ENCODE measurements at regions not wholly inside any gene's neighbourhood (a gene's known extent, or its start where the extent isn't known, plus 50 kb on each side); places are given as distances from the start of the nearest gene placed in this dataset.
"Not testable (repeated sequence)": the region's sequence is repeated elsewhere in the genome, so short reads cannot be mapped to it uniquely, and the experiment has no call there.

DNA sequence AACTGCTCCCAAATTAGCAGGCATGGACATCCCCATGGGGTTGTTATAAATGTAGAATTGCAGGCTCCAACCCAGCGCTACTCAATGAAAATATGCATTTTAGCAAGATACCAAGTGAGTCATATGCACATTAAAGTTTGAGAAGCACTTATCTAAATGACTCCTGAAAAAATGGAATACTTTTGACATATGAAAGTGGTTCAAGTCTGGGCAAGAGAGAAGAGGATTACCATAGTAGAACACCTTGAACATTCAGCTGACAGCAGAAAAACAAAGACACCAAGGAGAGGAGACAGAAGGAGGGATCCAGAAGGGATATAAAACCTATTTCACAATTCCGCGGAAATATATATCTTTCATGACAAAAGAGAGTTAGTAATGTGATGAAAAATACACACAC is 63.2 kb upstream of the CT83 start:
- Mint-ChIP-seq H3K36me3 (no peaks in the 10 kb centered on the region), H3K27ac (no peak overlapping the region), H3K4me3 (no peak overlapping the region), H3K27me3 (ENCODE audit: low read depth) (no peaks in the 10 kb centered on the region), H3K9me3 (no peaks in the 10 kb centered on the region), H3K4me1 (no peaks in the 10 kb centered on the region)
- POLR2A ChIA-PET: no interaction called here
- ATAC-seq (no peak), DNase-seq (ENCODE audit: low spot score) (no peak)
- CTCF ChIA-PET: no interaction called here
- no peak for TF ChIP-seq ZNF121 (CRISPR knock-in tag; IDR thresholded peaks at IDR 0.05)
- TF ChIP-seq, protein P1, sequence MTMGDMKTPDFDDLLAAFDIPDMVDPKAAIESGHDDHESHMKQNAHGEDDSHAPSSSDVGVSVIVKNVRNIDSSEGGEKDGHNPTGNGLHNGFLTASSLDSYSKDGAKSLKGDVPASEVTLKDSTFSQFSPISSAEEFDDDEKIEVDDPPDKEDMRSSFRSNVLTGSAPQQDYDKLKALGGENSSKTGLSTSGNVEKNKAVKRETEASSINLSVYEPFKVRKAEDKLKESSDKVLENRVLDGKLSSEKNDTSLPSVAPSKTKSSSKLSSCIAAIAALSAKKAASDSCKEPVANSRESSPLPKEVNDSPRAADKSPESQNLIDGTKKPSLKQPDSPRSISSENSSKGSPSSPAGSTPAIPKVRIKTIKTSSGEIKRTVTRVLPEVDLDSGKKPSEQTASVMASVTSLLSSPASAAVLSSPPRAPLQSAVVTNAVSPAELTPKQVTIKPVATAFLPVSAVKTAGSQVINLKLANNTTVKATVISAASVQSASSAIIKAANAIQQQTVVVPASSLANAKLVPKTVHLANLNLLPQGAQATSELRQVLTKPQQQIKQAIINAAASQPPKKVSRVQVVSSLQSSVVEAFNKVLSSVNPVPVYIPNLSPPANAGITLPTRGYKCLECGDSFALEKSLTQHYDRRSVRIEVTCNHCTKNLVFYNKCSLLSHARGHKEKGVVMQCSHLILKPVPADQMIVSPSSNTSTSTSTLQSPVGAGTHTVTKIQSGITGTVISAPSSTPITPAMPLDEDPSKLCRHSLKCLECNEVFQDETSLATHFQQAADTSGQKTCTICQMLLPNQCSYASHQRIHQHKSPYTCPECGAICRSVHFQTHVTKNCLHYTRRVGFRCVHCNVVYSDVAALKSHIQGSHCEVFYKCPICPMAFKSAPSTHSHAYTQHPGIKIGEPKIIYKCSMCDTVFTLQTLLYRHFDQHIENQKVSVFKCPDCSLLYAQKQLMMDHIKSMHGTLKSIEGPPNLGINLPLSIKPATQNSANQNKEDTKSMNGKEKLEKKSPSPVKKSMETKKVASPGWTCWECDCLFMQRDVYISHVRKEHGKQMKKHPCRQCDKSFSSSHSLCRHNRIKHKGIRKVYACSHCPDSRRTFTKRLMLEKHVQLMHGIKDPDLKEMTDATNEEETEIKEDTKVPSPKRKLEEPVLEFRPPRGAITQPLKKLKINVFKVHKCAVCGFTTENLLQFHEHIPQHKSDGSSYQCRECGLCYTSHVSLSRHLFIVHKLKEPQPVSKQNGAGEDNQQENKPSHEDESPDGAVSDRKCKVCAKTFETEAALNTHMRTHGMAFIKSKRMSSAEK (CRISPR knock-in tag; IDR thresholded peaks at IDR 0.05; ENCODE audit: borderline replicate concordance): no peak
- no peak for TF ChIP-seq ZNF396 (CRISPR knock-in tag; IDR thresholded peaks at IDR 0.05; ENCODE audit: borderline replicate concordance)
- TF ChIP-seq, protein P2, sequence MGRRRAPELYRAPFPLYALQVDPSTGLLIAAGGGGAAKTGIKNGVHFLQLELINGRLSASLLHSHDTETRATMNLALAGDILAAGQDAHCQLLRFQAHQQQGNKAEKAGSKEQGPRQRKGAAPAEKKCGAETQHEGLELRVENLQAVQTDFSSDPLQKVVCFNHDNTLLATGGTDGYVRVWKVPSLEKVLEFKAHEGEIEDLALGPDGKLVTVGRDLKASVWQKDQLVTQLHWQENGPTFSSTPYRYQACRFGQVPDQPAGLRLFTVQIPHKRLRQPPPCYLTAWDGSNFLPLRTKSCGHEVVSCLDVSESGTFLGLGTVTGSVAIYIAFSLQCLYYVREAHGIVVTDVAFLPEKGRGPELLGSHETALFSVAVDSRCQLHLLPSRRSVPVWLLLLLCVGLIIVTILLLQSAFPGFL (CRISPR knock-in tag; IDR thresholded peaks at IDR 0.05; ENCODE audit: borderline replicate concordance): no peak
- TF ChIP-seq CREM (CRISPR knock-in tag; IDR thresholded peaks at IDR 0.05): no peak
- no peak for TF ChIP-seq ZNF423 (CRISPR knock-in tag; IDR thresholded peaks at IDR 0.05)
- TF ChIP-seq, protein P3, sequence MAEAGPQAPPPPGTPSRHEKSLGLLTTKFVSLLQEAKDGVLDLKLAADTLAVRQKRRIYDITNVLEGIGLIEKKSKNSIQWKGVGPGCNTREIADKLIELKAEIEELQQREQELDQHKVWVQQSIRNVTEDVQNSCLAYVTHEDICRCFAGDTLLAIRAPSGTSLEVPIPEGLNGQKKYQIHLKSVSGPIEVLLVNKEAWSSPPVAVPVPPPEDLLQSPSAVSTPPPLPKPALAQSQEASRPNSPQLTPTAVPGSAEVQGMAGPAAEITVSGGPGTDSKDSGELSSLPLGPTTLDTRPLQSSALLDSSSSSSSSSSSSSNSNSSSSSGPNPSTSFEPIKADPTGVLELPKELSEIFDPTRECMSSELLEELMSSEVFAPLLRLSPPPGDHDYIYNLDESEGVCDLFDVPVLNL (CRISPR knock-in tag; IDR thresholded peaks at IDR 0.05; ENCODE audit: borderline replicate concordance, low read depth): no peak
- no peak for TF ChIP-seq TCF7 (CRISPR knock-in tag; IDR thresholded peaks at IDR 0.05; ENCODE audit: low read depth)
- TF ChIP-seq, protein P4, sequence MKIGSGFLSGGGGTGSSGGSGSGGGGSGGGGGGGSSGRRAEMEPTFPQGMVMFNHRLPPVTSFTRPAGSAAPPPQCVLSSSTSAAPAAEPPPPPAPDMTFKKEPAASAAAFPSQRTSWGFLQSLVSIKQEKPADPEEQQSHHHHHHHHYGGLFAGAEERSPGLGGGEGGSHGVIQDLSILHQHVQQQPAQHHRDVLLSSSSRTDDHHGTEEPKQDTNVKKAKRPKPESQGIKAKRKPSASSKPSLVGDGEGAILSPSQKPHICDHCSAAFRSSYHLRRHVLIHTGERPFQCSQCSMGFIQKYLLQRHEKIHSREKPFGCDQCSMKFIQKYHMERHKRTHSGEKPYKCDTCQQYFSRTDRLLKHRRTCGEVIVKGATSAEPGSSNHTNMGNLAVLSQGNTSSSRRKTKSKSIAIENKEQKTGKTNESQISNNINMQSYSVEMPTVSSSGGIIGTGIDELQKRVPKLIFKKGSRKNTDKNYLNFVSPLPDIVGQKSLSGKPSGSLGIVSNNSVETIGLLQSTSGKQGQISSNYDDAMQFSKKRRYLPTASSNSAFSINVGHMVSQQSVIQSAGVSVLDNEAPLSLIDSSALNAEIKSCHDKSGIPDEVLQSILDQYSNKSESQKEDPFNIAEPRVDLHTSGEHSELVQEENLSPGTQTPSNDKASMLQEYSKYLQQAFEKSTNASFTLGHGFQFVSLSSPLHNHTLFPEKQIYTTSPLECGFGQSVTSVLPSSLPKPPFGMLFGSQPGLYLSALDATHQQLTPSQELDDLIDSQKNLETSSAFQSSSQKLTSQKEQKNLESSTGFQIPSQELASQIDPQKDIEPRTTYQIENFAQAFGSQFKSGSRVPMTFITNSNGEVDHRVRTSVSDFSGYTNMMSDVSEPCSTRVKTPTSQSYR (CRISPR knock-in tag; IDR thresholded peaks at IDR 0.05): no peak
- TF ChIP-seq NR1H2 (CRISPR knock-in tag; IDR thresholded peaks at IDR 0.05): no peak
- TF ChIP-seq MXD4 (CRISPR knock-in tag; IDR thresholded peaks at IDR 0.05; ENCODE audit: borderline replicate concordance): no peak
- TF ChIP-seq SMAD3 (CRISPR knock-in tag; IDR thresholded peaks at IDR 0.05; ENCODE audit: borderline replicate concordance): no peak
- TF ChIP-seq GABPB1 (CRISPR knock-in tag; IDR thresholded peaks at IDR 0.05): no peak
- TF ChIP-seq, protein P5, sequence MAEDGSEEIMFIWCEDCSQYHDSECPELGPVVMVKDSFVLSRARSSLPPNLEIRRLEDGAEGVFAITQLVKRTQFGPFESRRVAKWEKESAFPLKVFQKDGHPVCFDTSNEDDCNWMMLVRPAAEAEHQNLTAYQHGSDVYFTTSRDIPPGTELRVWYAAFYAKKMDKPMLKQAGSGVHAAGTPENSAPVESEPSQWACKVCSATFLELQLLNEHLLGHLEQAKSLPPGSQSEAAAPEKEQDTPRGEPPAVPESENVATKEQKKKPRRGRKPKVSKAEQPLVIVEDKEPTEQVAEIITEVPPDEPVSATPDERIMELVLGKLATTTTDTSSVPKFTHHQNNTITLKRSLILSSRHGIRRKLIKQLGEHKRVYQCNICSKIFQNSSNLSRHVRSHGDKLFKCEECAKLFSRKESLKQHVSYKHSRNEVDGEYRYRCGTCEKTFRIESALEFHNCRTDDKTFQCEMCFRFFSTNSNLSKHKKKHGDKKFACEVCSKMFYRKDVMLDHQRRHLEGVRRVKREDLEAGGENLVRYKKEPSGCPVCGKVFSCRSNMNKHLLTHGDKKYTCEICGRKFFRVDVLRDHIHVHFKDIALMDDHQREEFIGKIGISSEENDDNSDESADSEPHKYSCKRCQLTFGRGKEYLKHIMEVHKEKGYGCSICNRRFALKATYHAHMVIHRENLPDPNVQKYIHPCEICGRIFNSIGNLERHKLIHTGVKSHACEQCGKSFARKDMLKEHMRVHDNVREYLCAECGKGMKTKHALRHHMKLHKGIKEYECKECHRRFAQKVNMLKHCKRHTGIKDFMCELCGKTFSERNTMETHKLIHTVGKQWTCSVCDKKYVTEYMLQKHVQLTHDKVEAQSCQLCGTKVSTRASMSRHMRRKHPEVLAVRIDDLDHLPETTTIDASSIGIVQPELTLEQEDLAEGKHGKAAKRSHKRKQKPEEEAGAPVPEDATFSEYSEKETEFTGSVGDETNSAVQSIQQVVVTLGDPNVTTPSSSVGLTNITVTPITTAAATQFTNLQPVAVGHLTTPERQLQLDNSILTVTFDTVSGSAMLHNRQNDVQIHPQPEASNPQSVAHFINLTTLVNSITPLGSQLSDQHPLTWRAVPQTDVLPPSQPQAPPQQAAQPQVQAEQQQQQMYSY (CRISPR knock-in tag; IDR thresholded peaks at IDR 0.05): no peak
- TF ChIP-seq ELF4 (CRISPR knock-in tag; IDR thresholded peaks at IDR 0.05; ENCODE audit: low read depth): no peak

DNA sequence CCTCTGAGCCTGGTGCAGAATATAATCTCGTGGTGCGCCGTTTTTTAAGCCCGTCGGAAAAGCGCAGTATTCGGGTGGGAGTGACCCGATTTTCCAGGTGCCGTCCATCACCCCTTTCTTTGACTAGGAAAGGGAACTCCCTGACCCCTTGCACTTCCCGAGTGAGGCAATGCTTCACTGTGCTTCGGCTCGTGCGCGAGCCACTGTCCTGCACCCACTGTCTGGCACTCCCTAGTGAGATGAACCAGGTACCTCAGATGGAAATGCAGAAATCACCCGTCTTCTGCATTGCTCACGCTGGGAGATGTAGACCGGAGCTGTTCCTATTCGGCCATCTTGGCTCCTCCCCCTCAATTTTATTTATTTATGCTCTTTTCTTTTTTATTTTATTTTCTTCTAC is 57.5 kb upstream of the CT83 start:
- peak overlapping the region; percentile 70 for H3K4me3 Mint-ChIP-seq
- ATAC-seq; CTCF ChIA-PET; DNase-seq (ENCODE audit: low spot score); H3K27me3 Mint-ChIP-seq (ENCODE audit: low read depth); H3K9me3 Mint-ChIP-seq; H3K4me1 Mint-ChIP-seq; H3K36me3 Mint-ChIP-seq; POLR2A ChIA-PET; H3K27ac Mint-ChIP-seq: not testable (repeated sequence)
